Stimulated activated naive B cell treated with anti-CD40 and anti-IgM and Interleukin-4, amounts not matched to agents 10 μg/mL and 1 μg/mL and 100 μg/mL, for 72 hours (primary cell): ENCODE measurements at regions not wholly inside any gene's neighbourhood (a gene's known extent, or its start where the extent isn't known, plus 50 kb on each side); places are given as distances from the start of the nearest gene placed in this dataset.
"Not testable (repeated sequence)": the region's sequence is repeated elsewhere in the genome, so short reads cannot be mapped to it uniquely, and the experiment has no call there.

Experiments
- ATAC-seq, 2 donors: fragments of 150-1000 bp; cut with Tn5 transposase; replicated peaks; 2 replicates each; pipeline ENCODE4 v1.10.0; 2021; ENCODE audit warnings: moderate library complexity in 1 of 2
- DNase-seq: peaks from one replicate; pipeline ENCODE4 v3.0.0; 2021
- H3K27ac Mint-ChIP-seq: one replicate; pipeline ENCODE4 v1.8.0; 2022; ENCODE audit warnings: mild to moderate bottlenecking, mixed read lengths
- H3K27me3 Mint-ChIP-seq, 2 donors: one replicate each; pipeline ENCODE4 v1.8.0; 2022; ENCODE audit warnings: mixed read lengths in 2 of 2
- H3K36me3 Mint-ChIP-seq, 2 donors: one replicate each; pipeline ENCODE4 v1.8.0; 2022; ENCODE audit warnings: mixed read lengths in 2 of 2, mild to moderate bottlenecking in 1 of 2
- H3K4me1 Mint-ChIP-seq, 2 donors: one replicate each; pipeline ENCODE4 v1.8.0; 2022; ENCODE audit warnings: mixed read lengths in 2 of 2, mild to moderate bottlenecking in 1 of 2
- H3K4me3 Mint-ChIP-seq, 2 donors: one replicate each; pipeline ENCODE4 v1.8.0; 2022; ENCODE audit warnings: mild to moderate bottlenecking in 2 of 2, mixed read lengths in 2 of 2, moderate library complexity in 1 of 2
- H3K9me3 Mint-ChIP-seq, 2 donors: one replicate each; pipeline ENCODE4 v1.8.0; 2022; ENCODE audit warnings: mixed read lengths in 2 of 2, mild to moderate bottlenecking in 1 of 2

DNA sequence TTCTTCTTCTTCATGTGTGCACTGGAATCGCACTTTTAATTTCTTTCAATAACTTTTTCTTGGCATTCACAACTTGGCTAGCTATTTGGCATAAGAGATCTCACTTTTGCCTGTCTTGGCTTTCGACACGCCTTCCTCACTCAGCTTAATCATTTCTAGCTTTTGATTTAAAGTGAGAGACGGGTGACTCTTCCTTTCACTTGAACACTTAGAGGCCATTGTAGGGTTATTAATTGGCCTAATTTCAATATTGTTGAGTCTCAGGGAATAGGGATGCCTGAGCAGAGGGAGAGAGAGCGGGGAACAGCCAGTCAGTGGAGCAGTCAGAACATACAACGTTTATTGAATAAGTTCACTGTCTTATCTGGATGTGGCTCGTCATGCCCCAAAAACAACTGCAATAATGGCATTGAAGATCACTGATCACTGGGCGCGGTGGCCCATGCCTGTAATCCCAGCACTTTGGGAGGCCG, 200.3 kb downstream of the SEC14L1 start:
- peaks cover 14 to 24% of the 10 kb centered on the region in 2 donors for H3K36me3 Mint-ChIP-seq
- ATAC-seq, result no peak

DNA sequence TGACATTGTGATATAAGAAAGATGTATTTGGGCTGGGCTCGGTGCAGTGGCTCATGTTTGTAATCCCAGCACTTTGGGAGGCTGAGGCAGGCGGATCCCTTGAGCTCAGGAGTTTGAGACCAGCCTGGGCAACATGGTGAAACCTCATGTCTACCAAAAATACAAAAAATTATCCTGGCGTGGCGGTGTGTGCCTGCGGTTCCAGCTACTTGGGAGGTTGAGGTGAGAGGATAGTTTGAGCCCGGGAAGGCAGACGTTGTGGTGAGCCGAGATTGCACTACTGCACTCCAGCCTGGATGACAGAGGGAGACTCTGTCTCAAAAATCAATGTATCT, 201.9 kb downstream of the SEC14L1 start:
- not testable (repeated sequence) for H3K27me3 Mint-ChIP-seq, DNase-seq, H3K9me3 Mint-ChIP-seq, ATAC-seq
- H3K4me3 Mint-ChIP-seq, result peak overlapping the region in 1 of 2 donors; percentile 0
- peak overlapping the region; percentile 52 for H3K27ac Mint-ChIP-seq
- peaks cover 27 to 38% of the 10 kb centered on the region in 2 donors for H3K4me1 Mint-ChIP-seq
- H3K36me3 Mint-ChIP-seq, result peaks cover 10 to 16% of the 10 kb centered on the region in 2 donors

More for the DNA sequence above, 200.3 kb downstream of the SEC14L1 start:
- Mint-ChIP-seq H3K4me3 (no peak overlapping the region), H3K9me3 (peaks cover 4 to 5% of the 10 kb centered on the region in 2 donors), H3K27ac (peak overlapping the region; percentile 37), H3K27me3 (no peaks in the 10 kb centered on the region), H3K4me1 (peaks cover 28 to 38% of the 10 kb centered on the region in 2 donors)
- no peak for DNase-seq

- H3K4me3 Mint-ChIP-seq, result no peak overlapping the region
- peaks cover 10 to 16% of the 10 kb centered on the region in 2 donors for H3K36me3 Mint-ChIP-seq
- peak overlapping the region; percentile 52 for H3K27ac Mint-ChIP-seq
- H3K9me3 Mint-ChIP-seq, result peaks cover 2 to 4% of the 10 kb centered on the region in 2 donors
- no peaks in the 10 kb centered on the region for H3K27me3 Mint-ChIP-seq
- peaks cover 27 to 38% of the 10 kb centered on the region in 2 donors for H3K4me1 Mint-ChIP-seq
- ATAC-seq, result no peak
- DNase-seq, result no peak
Observed at GRCh38 chr17:77343031-77343800, 202.4 kb downstream of the SEC14L1 start.

- Mint-ChIP-seq H3K4me3 (no peak overlapping the region), H3K4me1 (peaks cover 24 to 38% of the 10 kb centered on the region in 2 donors), H3K27me3 (no peaks in the 10 kb centered on the region), H3K9me3 (peaks cover 2 to 4% of the 10 kb centered on the region in 2 donors), H3K36me3 (peaks cover 8 to 14% of the 10 kb centered on the region in 2 donors), H3K27ac (peak overlapping the region; percentile 72)
- DNase-seq (no peak), ATAC-seq (no peak)
Observed at GRCh38 chr17:77344038-77344437, 203.3 kb downstream of the SEC14L1 start.

- no peak for ATAC-seq
- no peak overlapping the region for H3K27ac Mint-ChIP-seq
- peaks cover 2 to 4% of the 10 kb centered on the region in 2 donors for H3K9me3 Mint-ChIP-seq
- peaks cover 8 to 22% of the 10 kb centered on the region in 2 donors for H3K36me3 Mint-ChIP-seq
- H3K4me1 Mint-ChIP-seq, result peaks cover 26 to 38% of the 10 kb centered on the region in 2 donors
- no peaks in the 10 kb centered on the region for H3K27me3 Mint-ChIP-seq
- DNase-seq, result no peak
- H3K4me3 Mint-ChIP-seq, result no peak overlapping the region
Observed at GRCh38 chr17:77345260-77345910, 204.6 kb downstream of the SEC14L1 start.

DNA sequence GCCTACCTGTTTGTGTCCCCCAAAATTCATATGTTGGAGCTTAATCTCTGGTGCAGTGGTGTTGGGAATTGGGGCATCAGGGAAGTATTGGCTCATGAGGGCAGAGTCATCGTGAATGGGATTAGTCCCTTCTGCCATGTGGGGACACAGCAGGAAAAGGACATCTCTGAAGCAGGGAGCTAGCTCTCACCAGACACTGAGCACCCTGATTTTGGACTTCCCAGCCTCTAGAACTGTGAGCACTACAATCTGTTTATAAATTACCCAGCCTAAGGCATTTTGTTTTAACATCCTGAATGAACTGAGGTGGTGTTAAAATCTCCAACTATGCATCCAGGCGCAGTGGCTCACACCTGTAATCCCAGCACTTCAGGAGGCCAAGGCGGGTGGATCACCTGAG, 206.0 kb downstream of the SEC14L1 start:
- H3K4me3 Mint-ChIP-seq, result no peak overlapping the region
- H3K27me3 Mint-ChIP-seq, result no peaks in the 10 kb centered on the region
- H3K36me3 Mint-ChIP-seq, result peaks cover 8 to 27% of the 10 kb centered on the region in 2 donors
- H3K9me3 Mint-ChIP-seq, result peaks cover 2 to 4% of the 10 kb centered on the region in 2 donors
- ATAC-seq (no peak), DNase-seq (no peak)
- peaks cover 25 to 35% of the 10 kb centered on the region in 2 donors for H3K4me1 Mint-ChIP-seq
- no peak overlapping the region for H3K27ac Mint-ChIP-seq

DNA sequence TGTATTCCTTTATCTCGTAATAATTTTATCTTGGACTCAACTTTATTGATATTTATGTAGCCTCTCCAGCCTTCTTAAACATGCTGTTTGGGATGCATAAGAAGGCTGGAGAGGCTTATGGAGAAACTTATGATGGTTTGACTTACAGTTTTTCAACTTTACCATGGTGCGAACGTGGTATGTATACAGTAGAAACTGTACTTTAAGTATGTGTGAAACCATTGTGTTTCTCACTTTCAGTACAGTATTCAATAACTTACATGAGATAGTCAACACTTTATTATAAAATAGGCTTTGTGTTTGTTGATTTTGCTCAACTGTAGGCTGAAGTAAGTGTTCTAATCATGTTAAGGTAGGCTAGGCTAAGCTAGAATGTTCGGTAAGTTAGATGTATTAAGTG, 206.8 kb downstream of the SEC14L1 start:
- H3K36me3 Mint-ChIP-seq, result peaks cover 8 to 27% of the 10 kb centered on the region in 2 donors
- no peak overlapping the region for H3K27ac Mint-ChIP-seq
- H3K4me1 Mint-ChIP-seq, result peaks cover 20 to 28% of the 10 kb centered on the region in 2 donors
- ATAC-seq (no peak), DNase-seq (no peak)
- peaks cover 2 to 4% of the 10 kb centered on the region in 2 donors for H3K9me3 Mint-ChIP-seq
- no peaks in the 10 kb centered on the region for H3K27me3 Mint-ChIP-seq
- no peak overlapping the region for H3K4me3 Mint-ChIP-seq

DNA sequence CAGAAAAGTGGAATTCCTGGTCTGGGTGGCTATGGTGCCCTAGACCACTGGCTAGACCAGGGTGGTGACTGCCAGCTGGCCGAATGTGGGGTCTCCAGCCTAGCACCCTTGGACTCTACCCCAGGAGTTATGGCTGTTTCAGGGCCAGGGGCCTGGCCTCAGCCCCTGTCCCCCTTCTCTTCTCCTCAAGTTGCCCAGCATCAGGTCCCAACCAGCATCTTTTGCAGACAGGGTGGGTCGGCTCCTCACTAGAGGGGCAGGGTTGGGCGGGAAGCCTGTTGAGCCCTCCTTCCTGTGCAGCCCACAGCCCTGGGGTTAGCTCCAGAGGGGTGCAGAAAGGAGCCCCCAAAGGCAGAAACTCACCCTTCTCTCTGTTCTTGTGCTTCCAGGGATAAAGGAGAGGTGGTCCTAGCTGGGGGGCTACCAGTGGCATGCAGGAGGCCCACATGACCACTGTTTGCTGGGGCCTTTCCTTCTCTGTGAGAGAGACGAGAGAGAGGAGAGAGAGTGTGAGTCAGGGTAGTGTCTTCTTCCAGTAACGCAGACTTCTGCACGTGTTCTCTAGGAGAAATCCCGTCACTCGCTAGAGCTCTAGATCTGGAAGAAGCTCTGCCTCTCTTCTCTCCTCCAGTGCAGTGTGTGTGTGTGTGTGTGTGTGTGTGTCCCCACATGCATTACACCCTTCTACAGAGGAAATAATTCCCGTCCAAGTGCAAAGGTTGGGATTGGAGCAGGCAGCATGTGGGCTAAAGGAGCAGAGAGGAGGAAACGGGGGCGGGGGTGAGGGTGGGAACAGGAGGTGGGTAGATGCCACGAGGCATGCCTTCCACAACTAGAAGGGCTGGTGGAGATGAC, 209.4 kb downstream of the SEC14L1 start:
- Mint-ChIP-seq H3K27ac (no peak overlapping the region), H3K27me3 (no peaks in the 10 kb centered on the region), H3K4me3 (no peak overlapping the region), H3K4me1 (peaks cover 16 to 19% of the 10 kb centered on the region in 2 donors), H3K9me3 (no peaks in the 10 kb centered on the region), H3K36me3 (peaks cover 0 to 21% of the 10 kb centered on the region in 2 donors)
- ATAC-seq (no peak), DNase-seq (no peak)

DNA sequence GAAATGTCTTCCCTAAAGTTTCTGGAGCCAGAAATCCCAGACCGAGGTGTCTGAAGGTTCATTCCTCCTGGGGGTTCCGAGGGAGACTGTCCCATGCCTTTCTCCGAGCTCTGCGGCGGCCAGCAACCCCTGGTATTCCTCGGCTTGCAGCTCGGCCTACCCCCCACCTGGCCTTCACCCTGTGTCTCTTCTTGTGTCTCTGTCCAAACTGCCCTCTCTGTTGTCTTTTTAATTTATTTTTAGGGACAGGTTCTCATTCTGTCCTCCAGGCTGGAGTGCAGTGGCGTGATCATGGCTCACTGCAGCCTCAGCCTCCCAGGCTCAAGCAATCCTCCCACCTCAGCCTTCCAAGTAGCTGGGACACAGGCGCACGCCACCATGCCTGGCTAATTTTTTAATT, 211.7 kb downstream of the SEC14L1 start:
- Mint-ChIP-seq H3K27me3 (no peaks in the 10 kb centered on the region), H3K4me3 (no peak overlapping the region), H3K27ac (no peak overlapping the region), H3K9me3 (no peaks in the 10 kb centered on the region), H3K4me1 (peaks cover 18 to 26% of the 10 kb centered on the region in 2 donors), H3K36me3 (peaks cover 0 to 30% of the 10 kb centered on the region in 2 donors)
- DNase-seq (no peak), ATAC-seq (no peak)

- no peak for DNase-seq
Observed at GRCh38 chr17:77352996-77353395, 212.2 kb downstream of the SEC14L1 start.

GRCh38 chr17:77353684-77354419, 213.1 kb downstream of the SEC14L1 start:
- peak in 1 of 2 donors; percentile 60 for ATAC-seq
- Mint-ChIP-seq H3K27ac (no peak overlapping the region), H3K9me3 (no peaks in the 10 kb centered on the region), H3K4me3 (no peak overlapping the region), H3K4me1 (peaks cover 21 to 26% of the 10 kb centered on the region in 2 donors), H3K27me3 (no peaks in the 10 kb centered on the region), H3K36me3 (peaks cover 0 to 33% of the 10 kb centered on the region in 2 donors)
- DNase-seq, result no peak

More at GRCh38 chr17:77352996-77353395, 212.2 kb downstream of the SEC14L1 start:
- Mint-ChIP-seq H3K27ac (peak overlapping the region; percentile 70), H3K9me3 (no peaks in the 10 kb centered on the region), H3K36me3 (peaks cover 0 to 33% of the 10 kb centered on the region in 2 donors), H3K4me3 (no peak overlapping the region), H3K27me3 (no peaks in the 10 kb centered on the region), H3K4me1 (peaks cover 21 to 26% of the 10 kb centered on the region in 2 donors)
- ATAC-seq, result no peak

DNA sequence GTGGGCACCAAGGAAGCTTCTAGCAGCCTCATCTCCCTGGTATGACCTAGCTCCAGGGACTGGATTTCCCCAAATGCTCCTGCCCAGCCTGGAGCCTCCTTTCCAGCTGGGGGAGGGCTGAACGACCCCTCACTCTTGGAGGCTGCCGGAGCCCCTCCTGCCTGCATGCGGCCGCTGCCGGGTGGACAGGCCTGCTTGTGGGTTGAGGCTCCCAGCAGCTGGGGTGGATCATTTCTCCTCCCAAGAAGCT, 213.6 kb downstream of the SEC14L1 start:
- Mint-ChIP-seq H3K27ac (no peak overlapping the region), H3K4me1 (peaks cover 21 to 26% of the 10 kb centered on the region in 2 donors), H3K4me3 (no peak overlapping the region), H3K36me3 (peaks cover 0 to 33% of the 10 kb centered on the region in 2 donors), H3K27me3 (no peaks in the 10 kb centered on the region), H3K9me3 (no peaks in the 10 kb centered on the region)
- DNase-seq (no peak), ATAC-seq (no peak)

GRCh38 chr17:77354670-77355455, 214.1 kb downstream of the SEC14L1 start:
- Mint-ChIP-seq H3K4me1 (peaks cover 21 to 26% of the 10 kb centered on the region in 2 donors), H3K27me3 (no peaks in the 10 kb centered on the region), H3K9me3 (no peaks in the 10 kb centered on the region), H3K27ac (no peak overlapping the region), H3K4me3 (no peak overlapping the region), H3K36me3 (peaks cover 0 to 30% of the 10 kb centered on the region in 2 donors)
- DNase-seq (no peak), ATAC-seq (peak in 1 of 2 donors; percentile 26)
